RPMI7951 (cell line): ENCODE measurements at regions not wholly inside any gene's neighbourhood (a gene's known extent, or its start where the extent isn't known, plus 50 kb on each side); places are given as distances from the start of the nearest gene placed in this dataset.

Source experiments
- DNase-seq: peaks from one replicate; pipeline ENCODE4 v3.0.0-alpha.2; 2012; ENCODE audit warnings: low read depth

GRCh38 chr4:163871078-163871477 is 376.6 kb downstream of the TMA16 start:
- no peak for DNase-seq

GRCh38 chr4:163875327-163875726 is 380.8 kb downstream of the TMA16 start:
- DNase-seq = no peak

- no peak for DNase-seq
Observed at GRCh38 chr4:163878336-163879121, 384.0 kb downstream of the TMA16 start.

GRCh38 chr4:163892417-163892816 is 397.9 kb downstream of the TMA16 start:
- no peak for DNase-seq

GRCh38 chr4:163895378-163896005 is 401.0 kb downstream of the TMA16 start:
- DNase-seq = no peak

GRCh38 chr4:163901319-163901718 is 406.8 kb downstream of the TMA16 start:
- no peak for DNase-seq

GRCh38 chr4:163902417-163902816 is 407.9 kb downstream of the TMA16 start:
- DNase-seq = no peak

GRCh38 chr4:163911891-163912290 is 417.4 kb downstream of the TMA16 start:
- DNase-seq = no peak

- no peak for DNase-seq
Observed at GRCh38 chr4:163913571-163913970, 419.1 kb downstream of the TMA16 start.

- no peak for DNase-seq
Observed at GRCh38 chr4:163915896-163916295, 421.4 kb downstream of the TMA16 start.

GRCh38 chr4:163920426-163920825 is 425.9 kb downstream of the TMA16 start:
- DNase-seq = no peak

GRCh38 chr4:163922302-163922701 is 427.8 kb downstream of the TMA16 start:
- DNase-seq = no peak

- DNase-seq = no peak
Observed at GRCh38 chr4:163923092-163923491, 428.6 kb downstream of the TMA16 start.

GRCh38 chr4:163930086-163930485 is 435.6 kb downstream of the TMA16 start:
- no peak for DNase-seq

GRCh38 chr4:163932504-163932903 is 438.0 kb downstream of the TMA16 start:
- DNase-seq = no peak

GRCh38 chr4:163939597-163939996 is 445.1 kb downstream of the TMA16 start:
- no peak for DNase-seq

GRCh38 chr4:163941221-163941905 is 446.9 kb downstream of the TMA16 start:
- DNase-seq = no peak

- no peak for DNase-seq
Observed at GRCh38 chr4:163948920-163949455, 454.5 kb downstream of the TMA16 start.

GRCh38 chr4:163949976-163950601 is 455.6 kb downstream of the TMA16 start:
- no peak for DNase-seq

- no peak for DNase-seq
Observed at GRCh38 chr4:163955288-163955687, 460.8 kb downstream of the TMA16 start.

GRCh38 chr4:163958751-163959150 is 464.3 kb downstream of the TMA16 start:
- DNase-seq = no peak

- DNase-seq = no peak
Observed at GRCh38 chr4:163959932-163960331, 465.4 kb downstream of the TMA16 start.
